Endometrium (tissue), 2 donors: ENCODE measurements at regions not wholly inside any gene's neighbourhood (a gene's known extent, or its start where the extent isn't known, plus 50 kb on each side); places are given as distances from the start of the nearest gene placed in this dataset.

Source experiments
- FAIRE-seq: peaks from 2 replicates; lab custom pipeline; 2012; peaks lifted over from hg19 to GRCh38; lab: Jason Lieb, UNC
- donor health status: control.
- donor health status: control.

DNA sequence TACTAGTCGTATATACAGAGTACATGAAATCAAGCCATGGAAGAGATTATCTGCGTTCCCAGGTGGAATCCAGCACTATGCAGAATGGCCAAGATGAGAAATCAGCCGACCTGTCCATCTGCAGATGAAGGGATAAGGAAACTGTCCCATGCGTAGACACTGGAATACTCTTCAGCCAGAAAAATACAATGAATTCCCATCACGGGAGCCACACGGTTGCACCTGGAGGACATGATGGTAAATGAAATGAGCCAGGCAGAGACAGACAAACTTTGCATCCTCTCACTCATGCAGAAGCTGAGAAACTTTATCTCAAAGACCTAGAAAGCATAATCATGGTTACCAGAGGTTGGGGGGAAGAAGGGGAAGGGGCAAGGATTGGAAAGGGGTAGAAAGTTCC is 111.9 kb upstream of the TOP3B start:
- no peak for FAIRE-seq

DNA sequence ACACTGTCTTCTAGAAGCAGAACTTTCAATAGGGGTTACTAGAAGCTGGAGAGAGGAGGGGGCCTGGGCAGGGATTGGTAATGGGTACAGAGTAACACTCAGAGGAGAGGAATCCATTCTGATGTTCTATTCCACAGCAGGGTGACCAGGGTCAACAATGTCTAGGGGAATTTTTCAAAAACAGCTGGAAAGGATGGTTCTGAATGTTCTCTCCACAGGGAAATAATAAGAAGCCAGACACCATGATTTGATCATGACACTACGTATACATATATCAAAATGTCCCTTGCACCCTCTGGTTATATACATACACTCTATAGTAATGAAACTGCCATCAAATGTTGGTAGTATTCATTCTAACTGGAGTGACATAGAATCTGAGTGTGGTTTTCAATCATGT is 111.2 kb upstream of the TOP3B start:
- no peak for FAIRE-seq

DNA sequence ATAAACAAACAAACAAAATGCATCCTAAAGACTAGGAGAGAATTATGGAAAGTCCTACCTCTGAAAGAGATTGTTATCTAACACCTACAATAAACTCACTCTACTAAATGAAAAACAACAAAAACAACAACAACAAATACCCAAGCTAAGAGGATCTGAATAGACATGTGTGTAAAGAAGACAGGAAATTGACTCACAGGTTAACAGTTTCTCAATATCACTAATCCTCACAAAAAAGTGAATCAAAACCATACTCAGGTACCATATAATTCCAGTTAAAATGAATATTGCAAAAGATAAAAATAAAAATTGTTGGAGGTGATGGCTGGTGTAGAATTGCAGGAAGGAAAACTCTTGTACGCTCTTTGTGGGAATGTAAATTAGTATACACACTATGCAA is 110.4 kb upstream of the TOP3B start:
- no peak for FAIRE-seq

DNA sequence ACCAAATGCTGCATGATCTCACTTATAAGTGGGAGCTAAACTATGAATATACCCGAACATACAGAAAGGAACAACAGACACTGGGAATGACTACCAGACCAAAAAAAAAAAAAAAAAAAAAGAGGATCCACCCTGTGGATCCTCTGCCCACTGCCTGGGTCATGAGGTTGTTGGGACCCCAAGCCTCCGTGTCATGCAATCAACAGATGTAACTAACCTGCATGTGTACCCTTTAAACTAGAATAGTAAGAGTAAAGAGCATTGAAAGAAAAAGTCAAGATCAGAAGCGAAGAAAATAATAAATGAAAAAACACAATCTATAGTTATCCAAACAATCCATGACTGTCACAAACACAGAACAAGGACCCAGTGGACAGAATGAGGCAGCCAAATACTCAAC is 109.5 kb upstream of the TOP3B start:
- FAIRE-seq, result no peak

DNA sequence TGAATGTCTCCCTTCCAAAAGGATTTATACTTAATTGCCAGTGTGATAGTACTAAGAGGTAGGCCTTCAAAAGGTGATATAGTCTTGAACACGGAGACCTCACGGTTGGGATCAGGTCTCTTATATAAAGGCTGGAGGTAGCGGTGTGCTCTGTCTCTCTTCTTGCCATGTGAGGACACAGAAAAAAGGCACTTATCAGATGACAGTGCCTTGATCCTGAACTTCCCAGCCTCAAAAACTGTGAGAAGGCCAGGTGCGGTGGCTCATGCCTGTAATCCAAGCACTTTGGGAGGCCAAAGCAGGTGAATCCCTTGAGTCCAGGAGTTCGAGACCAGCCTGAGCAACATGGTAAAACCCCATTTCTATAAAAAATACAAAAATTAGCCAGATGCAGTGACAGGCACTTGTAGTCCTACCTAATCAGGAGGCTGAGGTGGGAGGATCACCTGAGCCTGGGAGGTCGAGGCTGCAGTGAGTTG is 108.9 kb upstream of the TOP3B start:
- FAIRE-seq, result no peak

DNA sequence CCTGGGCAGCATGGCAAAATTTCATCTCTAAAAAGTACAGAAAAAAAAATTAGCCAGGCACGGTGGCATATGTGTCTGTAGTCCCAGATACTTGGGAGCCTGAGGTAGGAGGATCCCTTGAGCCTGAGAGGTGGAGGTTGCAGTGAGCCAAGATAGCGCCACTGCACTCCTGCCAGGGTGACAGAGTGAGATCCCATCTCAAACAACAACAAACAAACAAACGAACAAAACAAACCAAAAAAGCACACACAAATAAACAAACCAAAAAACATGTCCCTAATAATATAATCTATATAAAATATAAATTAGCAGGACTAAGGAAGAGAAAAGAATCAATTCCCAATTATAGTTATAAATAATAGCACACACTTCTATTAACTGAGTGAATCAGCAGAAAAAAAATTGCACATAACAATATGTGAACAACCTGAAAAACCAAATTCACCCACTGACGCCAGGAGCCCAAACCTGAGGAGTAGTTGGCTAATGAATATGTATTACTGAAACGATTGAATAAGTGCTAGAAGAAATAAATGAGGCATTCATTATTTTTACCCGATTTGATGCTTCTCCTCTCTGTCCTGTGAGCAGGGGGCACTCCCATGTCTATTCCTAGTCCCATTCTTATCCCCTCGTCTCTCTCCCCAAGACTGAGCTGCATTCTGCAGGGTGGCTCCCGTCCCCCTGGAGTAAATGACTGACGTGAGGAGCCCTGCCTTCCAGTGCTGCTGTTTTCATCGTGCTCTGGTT is 108.2 kb upstream of the TOP3B start:
- no peak for FAIRE-seq

DNA sequence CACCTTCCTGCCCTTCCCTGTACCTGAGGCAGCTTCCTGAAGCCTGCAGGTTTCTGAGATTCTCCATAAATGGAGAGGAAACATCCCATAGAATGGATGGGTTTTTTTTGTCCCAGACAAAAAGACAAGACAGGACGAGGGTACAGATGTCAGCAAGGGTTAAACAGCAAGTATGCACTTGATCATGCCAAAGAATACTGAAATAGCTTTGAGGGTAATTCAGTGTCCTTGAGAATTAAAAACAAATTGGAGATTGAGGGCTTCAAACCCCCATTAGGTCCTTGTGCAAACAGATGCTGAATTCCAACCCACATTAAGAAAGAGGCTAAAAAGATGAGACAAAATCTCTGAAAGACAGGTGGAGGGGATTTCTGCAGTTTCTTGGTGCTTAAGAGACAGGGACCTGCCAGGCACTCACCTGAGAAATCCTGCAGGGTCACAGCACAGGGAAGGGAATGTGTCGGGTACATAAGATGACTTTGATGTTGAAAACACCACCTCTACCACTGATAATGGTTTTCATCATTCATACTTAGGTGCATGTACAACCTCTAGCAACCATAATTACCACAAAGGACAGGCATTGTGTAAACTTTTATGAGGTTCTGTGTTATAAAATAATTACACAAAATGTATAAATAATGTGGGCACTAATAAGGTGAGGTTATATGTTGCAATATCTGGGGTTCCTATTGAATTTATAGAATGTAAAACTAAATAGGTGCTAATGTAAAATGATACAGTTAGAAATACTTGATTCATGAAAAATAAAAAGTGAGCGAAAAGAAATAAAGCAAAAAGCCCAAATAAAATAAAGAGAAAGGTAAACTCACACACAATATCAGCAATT is 107.1 kb upstream of the TOP3B start:
- FAIRE-seq, result no peak

DNA sequence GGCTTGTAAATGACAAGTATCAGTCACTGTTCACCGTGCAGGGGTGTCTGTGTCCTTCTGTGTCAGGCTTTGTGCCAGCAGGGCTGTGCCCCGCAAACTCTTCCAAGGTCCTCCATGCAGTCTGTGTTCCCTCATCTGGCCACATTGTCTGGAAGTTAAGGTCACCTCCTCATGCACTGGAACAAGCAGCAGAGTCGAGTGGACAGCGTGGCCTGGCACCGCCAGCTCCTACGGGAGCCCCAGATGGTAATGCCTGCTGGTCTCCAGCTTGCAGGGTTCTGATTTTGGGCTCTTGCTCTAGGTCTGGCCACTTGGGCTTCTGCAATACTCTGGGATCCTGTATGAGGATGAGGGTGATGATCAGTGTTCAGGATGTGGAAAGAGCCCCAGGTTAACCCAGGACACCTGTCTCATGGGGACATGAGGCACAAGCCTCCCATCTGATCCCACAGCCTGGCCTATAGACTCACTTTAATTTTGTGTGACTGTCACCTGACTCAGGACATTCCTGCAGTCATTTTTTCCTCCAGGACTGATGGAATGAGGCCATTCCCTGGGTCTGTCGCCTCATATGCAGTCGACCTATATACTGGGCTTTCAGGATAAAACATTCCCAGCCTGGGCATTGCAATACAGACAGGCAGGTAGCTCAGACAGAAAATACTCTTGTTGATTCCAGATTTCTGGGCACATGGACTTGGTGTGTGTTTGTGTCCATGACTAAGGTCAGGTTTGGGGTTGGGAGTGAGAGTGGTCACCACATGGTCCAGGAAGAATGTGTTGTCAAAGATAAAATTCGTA is 106.3 kb upstream of the TOP3B start:
- FAIRE-seq, result no peak

DNA sequence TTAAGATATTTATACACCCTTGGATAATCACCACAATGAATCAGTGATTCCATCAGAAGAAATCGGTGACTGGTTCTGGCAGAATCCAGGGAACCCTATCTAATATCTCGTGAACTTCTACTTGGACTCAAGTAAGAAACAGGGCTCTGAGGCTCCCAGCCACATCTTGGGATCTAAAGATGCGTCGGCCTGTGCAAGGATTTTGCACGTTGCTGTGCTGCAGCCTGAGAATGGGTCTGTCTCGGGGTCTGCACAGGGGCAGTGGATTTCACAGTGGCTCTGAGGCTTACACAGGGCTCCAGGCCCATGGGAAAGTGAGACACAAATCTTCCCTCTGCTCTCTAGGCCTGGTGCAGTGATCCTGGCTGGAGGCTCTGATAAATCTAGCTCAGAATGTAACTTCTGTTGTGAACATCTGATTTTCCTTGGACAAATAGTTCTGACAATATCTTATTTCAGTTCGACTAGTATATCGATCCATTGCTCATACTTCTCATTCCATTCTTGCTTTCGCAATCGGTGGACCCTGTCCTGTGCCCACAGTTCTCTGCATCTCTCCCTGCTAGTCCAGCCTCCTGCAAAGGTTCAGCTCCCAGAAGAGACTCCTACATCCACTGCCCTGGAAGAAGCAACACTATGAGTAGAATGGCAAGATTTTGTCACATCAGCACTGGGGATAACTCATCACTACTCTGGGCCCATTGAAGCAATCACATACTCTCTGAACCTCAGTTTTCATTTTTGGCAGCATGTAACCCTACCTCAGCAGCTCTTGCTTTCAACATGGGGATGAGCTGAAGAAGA is 105.5 kb upstream of the TOP3B start:
- FAIRE-seq, result no peak

DNA sequence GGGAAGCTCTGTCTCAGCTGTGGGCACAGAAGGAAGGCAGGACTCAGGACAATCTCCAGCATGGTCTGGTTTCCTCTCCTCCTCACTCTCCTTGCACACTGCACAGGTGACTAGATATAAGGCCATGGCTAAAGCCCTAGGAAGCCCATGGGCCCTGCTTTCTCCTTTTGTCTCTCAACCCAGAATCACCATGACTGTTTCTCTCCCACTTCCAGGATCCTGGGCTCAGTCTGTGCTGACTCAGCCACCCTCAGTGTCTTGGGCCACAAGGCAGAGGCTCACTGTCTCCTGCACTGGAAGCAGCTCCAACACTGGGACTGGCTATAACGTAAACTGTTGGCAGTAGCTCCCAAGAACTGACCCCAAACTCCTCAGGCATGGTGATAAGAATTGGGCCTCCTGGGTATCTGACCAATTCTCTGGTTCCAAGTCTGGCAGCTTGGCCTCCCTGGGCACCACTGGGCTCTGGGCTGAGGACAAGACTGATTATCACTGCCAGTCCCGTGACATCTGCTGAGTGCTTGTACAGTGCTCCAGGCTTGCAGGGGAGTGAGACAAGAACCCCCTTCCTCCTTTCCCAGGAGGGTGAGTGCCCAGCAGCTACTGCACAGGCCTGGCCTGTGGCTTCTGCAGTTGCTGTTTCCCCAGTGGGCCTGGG is 104.0 kb upstream of the TOP3B start:
- FAIRE-seq, result no peak

DNA sequence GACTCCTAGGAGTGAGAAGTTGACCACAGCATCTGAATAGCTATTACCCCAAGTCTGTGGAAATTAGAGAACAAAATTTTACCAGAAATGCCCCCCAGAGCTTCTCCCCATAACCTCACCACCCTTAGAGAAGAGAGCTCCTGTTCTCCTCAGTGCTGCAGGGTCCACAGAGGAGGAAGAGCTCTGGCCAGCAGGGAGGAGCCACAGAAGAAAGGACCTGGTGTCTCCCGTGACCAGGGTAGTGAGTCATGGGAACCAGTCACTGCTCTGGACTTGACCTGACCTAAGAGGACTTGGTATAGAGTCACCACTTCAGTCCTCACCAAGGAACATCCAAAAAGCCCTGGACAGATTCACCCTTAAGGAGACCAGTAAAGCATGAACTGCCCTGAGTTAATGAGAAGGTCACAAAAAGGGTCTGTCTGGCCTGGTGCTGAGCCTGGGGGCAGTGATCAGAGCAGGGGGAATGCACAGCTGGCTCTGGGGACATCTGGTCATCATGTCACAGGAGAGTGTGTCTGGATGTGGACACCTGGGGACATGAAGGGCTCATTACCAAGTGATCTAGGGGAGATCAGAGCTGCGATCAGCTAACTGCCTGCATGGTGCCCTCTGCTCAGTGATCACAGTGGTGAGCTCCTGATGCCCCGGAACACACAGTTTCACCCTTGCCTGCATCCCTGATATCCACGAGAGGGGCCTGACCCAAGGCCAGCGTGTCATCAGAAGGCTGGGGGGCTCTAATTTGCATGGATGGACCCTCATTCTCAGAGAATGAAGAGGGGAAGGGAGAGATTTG is 103.3 kb upstream of the TOP3B start:
- FAIRE-seq, result no peak

DNA sequence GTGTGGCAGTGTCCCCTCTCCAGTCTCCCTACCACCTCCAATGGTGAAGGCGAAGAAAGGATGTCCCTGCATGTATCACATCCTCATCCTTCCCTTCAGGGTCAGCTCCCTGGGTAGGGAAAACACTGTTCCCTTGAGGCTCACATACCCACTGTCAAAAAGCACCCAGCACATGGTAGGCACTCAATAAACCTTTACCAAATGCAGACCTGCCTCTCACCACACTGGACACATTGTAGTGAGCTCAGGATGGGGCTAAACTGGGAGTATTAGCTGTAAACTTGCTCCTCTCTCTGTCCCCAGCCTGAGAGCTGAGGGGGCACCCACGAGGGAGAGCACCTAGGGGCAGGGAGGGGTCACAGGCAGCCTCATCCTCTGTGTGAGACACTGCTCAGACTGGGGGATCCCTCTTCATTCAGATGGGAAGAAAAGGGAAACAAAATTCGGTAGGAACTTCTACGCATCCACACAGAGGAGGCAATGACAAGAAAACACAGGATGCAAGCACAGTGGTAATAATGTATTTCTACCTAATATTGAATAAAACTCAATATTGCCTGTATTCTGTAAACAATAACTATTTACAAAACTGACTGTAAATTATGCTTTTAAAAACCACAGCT is 101.6 kb upstream of the TOP3B start:
- FAIRE-seq, result no peak

DNA sequence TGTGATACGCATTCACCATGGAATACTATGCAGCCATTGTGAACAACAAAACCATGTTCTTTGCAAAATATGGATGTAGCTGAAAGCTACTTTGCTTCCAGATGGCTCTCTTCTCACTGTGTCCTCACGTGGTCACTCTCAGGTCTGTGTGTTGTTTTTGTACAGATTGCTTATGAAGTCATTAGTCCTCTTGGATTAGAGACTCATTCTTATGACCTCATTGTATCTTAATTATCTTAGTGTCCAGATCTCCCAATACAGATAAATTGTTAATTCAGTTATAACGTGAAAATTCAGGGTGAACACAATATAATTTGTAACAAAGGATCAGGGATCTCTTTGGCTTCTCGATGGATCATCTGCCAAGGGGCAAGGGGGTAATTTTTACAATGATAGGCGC is 100.4 kb upstream of the TOP3B start:
- FAIRE-seq, result no peak

DNA sequence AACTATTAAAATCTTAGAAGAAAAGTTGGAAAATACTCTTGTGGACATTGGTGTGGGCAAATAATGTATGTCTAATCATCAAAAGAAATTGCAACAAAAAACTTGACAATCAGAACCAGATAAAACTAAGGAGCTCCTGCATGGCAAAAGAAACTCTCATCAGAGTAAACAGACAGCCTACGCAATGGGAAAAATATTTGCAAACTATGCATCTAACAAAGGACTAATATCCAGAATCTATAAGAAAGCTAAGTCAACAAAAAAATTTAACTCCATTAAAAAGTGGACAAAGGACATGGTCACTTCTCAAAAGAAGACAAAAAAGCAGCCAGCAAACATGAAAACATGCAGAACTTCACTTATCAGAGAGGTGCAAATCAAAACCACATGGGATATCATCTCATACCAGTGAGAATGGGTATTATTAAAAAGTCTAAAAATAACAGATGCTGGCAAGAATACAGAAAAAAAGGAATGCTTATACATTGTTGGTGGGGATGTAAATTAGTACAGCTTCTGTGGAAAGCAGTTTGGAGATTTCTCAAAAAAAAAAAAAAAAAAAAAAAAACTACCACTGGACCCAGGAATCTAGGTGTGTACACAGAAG is 99.7 kb upstream of the TOP3B start:
- FAIRE-seq, result no peak

DNA sequence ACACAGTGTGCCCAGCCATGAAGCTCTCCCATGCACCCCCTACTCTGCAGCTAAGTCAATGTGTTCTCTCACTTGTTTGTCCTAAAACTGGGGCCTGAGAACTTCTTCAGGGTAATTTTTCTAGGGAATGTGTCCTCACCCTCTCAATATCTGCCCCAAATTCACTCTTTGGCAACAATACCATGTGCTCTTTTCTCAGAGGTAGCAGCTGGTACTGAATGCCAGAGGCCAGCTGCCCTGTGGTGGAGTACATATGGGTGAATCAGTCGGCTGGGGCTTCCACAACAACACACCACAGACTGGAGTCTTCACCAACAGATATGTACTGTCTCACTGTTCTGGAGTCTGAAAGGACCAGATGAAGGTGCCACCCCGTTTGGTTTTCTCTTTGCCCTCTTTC is 97.7 kb upstream of the TOP3B start:
- no peak for FAIRE-seq

DNA sequence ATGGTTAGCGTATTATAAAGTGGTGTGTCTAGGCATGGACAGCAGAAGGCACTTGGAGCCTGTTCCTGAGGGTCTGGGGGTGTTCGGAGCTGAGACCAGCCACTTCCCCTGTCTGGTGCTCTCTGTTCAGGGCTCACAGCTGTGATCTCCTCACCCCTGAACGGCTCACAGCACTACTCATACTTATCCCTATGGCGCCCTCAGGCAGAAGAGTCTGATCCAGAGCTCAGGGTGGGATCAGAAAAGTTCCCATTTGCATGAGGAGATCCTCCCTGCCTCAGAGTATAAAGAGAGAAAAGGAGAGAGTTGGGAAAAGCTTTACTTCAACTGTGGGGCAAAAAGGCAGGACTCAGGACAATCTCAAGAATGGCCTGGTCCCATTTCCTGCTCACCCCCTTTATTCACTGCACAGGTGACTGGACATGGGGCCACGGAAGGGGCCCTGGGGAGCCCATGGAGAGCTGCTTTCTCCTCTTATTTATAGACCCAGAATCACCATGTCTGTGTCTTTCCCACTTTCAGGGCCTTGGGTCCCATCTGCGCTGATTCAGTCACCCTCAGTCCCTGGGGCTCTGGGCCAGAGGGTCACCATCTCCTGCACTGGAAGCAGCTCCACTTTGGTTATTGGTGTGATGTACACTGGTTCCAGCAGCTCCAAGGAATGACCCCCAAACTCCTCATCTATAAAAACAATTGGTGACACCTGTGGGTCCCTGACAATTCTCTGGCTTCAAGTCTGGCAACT is 97.0 kb upstream of the TOP3B start:
- no peak for FAIRE-seq

DNA sequence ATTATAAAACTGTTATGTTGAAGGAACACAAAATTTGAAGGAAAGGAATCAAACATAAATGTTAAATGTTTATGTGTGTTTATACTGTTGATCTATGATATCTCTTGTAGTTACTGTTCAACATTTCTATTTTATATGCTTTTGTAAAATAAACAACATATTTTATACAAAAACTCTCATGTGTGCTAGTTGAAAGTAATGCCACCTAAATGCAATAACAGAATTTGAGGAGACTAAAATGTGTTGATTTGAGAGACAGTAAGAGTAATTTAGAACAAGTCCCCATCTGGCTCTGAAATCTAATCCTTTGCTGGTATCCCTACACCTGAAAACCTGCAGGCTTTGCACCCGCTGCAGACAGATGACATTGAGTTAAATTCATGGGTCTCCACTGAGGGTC is 95.7 kb upstream of the TOP3B start:
- no peak for FAIRE-seq

DNA sequence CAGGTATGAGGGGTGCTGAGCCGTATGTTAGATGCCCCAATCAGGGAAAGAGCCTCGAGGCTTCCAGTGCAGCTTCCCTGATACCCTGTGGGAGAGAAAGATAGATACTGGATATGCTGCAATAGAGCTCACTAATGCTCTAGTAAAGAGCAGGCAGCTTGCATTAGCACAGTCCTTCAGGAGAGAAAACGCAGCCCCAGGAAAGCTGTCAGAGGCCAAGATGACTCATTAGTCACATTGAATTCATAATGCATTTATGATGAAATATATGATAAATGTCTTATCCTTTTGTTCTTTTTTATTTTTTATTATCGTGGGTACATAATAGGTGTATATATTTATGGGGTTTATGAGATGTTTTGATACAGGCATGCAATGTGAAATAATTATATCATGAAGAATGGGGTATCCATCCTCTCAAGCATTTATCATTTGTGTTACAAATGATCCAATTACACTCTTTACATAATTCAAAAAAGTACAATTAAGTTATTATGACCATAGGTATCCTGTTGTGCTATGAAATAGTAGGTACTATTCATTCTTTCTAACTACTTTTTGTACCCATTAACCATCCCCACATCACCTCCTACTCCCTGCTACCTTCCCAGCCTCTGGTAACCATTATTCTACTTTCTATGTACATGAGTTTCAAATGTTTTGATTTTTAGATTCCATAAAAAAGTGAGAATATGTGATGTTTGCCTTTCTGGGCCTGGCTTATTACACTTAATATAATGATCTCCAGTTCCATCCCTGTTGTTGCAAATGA is 94.5 kb upstream of the TOP3B start:
- no peak for FAIRE-seq
